ENCODE measurements at regions not wholly inside any gene's neighbourhood (a gene's known extent, or its start where the extent isn't known, plus 50 kb on each side); places are given as distances from the start of the nearest gene placed in this dataset.

DNA sequence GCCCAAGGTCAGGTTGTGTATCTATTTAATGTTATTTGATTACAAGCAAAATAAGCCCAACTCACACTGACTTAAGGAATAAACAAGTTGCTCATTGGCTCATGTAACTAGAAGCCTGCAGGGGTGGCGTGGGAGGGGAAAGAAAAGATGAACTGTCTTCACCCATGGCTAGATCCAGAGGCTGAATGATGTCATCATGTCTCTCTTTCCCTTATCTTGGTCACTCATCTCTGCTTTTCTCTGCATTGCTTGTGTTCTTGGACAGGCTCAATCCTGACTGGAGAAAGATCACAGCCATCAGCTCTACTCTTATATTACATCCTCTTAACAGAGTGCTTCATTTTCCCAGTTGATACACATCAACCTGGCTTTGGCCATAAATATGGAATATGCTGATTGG lies 290.0 kb upstream of the DIAPH2 start:
- Histone ChIP-seq H3K4me3 (ENCODE audit: control insufficient read depth in 2 of 3, extremely low read depth in 1 of 3, insufficient read depth in 2 of 3, low read depth in 1 of 3, low read length in 3 of 3) (no peak overlapping the region), H3K79me2 (ENCODE audit: control insufficient read depth, insufficient read depth, low read length) (no peaks in the 10 kb centered on the region), H2AFZ (ENCODE audit: control insufficient read depth, low read length) (no peak overlapping the region), H3K4me1 (ENCODE audit: control insufficient read depth, extremely low read depth, insufficient read depth, low read length) (no peaks in the 10 kb centered on the region), H3K9ac (ENCODE audit: control insufficient read depth, extremely low read depth, insufficient read depth, low read length) (no peak overlapping the region), H3K27me3 (ENCODE audit: control insufficient read depth, extremely low read depth, insufficient read depth, low read length) (no peaks in the 10 kb centered on the region), H3K9me3 (ENCODE audit: control insufficient read depth, low read depth, low read length) (no peaks in the 10 kb centered on the region), H3K36me3 (ENCODE audit: control insufficient read depth in 2 of 2, extremely low read depth in 1 of 2, insufficient read depth in 2 of 2, low read length in 2 of 2) (no peaks in the 10 kb centered on the region), H3K4me2 (ENCODE audit: control insufficient read depth, extremely low read depth, insufficient read depth, low read depth, low read length) (no peak overlapping the region), H4K20me1 (ENCODE audit: control insufficient read depth, extremely low read depth, insufficient read depth, low read length) (no peaks in the 10 kb centered on the region), H3K9me1 (ENCODE audit: control insufficient read depth, extremely low read depth, insufficient read depth, low read length) (no peaks in the 10 kb centered on the region), H3K27ac (ENCODE audit: control insufficient read depth, insufficient read depth, low read length) (no peak overlapping the region)
- TF ChIP-seq EZH2 (IDR thresholded peaks at IDR 0.05; ENCODE audit: low read length) = no peak
- TF ChIP-seq CTCF (optimal IDR thresholded peaks at IDR 0.05 in 1 of 3, IDR thresholded peaks at IDR 0.05 in 1 of 3, conservative IDR thresholded peaks at IDR 0.05 in 1 of 3; ENCODE audit: extremely low read depth in 1 of 3, insufficient read depth in 2 of 3, low read length in 3 of 3) = no peak
- DNase-seq (ENCODE audit: low read depth, low spot score) (no peak), FAIRE-seq (no peak)
- dilution Hi-C loops (cut with MboI; ENCODE audit: extremely low pct_ligation_motif_present, low sequenced_read_pairs) = no loop called here

- H3K36me3 ChIP-seq (ENCODE audit: control insufficient read depth in 2 of 2, extremely low read depth in 1 of 2, insufficient read depth in 2 of 2, low read length in 2 of 2) = no peaks in the 10 kb centered on the region
- dilution Hi-C loops (cut with MboI; ENCODE audit: extremely low pct_ligation_motif_present, low sequenced_read_pairs) = no loop called here
- H3K4me3 ChIP-seq (ENCODE audit: control insufficient read depth in 2 of 3, extremely low read depth in 1 of 3, insufficient read depth in 2 of 3, low read depth in 1 of 3, low read length in 3 of 3) = no peak overlapping the region
- H3K4me2 ChIP-seq (ENCODE audit: control insufficient read depth, extremely low read depth, insufficient read depth, low read depth, low read length) = no peak overlapping the region
- H3K9me1 ChIP-seq (ENCODE audit: control insufficient read depth, extremely low read depth, insufficient read depth, low read length) = no peaks in the 10 kb centered on the region
- TF ChIP-seq EZH2 (IDR thresholded peaks at IDR 0.05; ENCODE audit: low read length) = no peak
- no peak for TF ChIP-seq CTCF (optimal IDR thresholded peaks at IDR 0.05 in 1 of 3, IDR thresholded peaks at IDR 0.05 in 1 of 3, conservative IDR thresholded peaks at IDR 0.05 in 1 of 3; ENCODE audit: extremely low read depth in 1 of 3, insufficient read depth in 2 of 3, low read length in 3 of 3)
- FAIRE-seq (no peak), DNase-seq (ENCODE audit: low read depth, low spot score) (no peak)
- no peaks in the 10 kb centered on the region for H3K27me3 ChIP-seq (ENCODE audit: control insufficient read depth, extremely low read depth, insufficient read depth, low read length)
- no peak overlapping the region for H3K9ac ChIP-seq (ENCODE audit: control insufficient read depth, extremely low read depth, insufficient read depth, low read length)
- no peak overlapping the region for H3K27ac ChIP-seq (ENCODE audit: control insufficient read depth, insufficient read depth, low read length)
- H3K9me3 ChIP-seq (ENCODE audit: control insufficient read depth, low read depth, low read length) = no peaks in the 10 kb centered on the region
- no peaks in the 10 kb centered on the region for H3K4me1 ChIP-seq (ENCODE audit: control insufficient read depth, extremely low read depth, insufficient read depth, low read length)
- H3K79me2 ChIP-seq (ENCODE audit: control insufficient read depth, insufficient read depth, low read length) = no peaks in the 10 kb centered on the region
- H4K20me1 ChIP-seq (ENCODE audit: control insufficient read depth, extremely low read depth, insufficient read depth, low read length) = no peaks in the 10 kb centered on the region
- H2AFZ ChIP-seq (ENCODE audit: control insufficient read depth, low read length) = no peak overlapping the region
Measured at GRCh38 chrX:96403446-96403845, 281.2 kb upstream of the DIAPH2 start.

Measured in keratinocyte (primary cell).